ENCODE measurements at regions not wholly inside any gene's neighbourhood (a gene's known extent, or its start where the extent isn't known, plus 50 kb on each side); places are given as distances from the start of the nearest gene placed in this dataset.

DNA sequence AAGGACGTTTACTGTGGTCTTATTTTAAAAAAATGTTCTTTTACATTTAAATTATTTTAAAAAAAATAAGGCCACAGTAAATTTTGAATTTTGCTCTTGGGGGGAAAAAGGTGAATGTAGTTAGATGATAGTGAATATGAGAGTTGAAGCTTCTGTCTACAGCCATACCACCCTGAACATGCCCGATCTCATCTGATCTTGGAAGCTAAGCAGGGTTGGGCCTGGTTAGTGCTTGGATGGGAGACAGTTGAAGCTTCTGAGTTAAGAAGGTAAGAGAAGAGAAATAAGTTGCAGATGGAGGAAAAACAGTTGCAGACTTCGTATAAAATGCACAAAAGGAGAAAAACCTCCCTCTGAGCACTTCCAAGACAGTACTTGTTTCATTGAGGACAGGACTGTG lies 115.6 kb upstream of the NR3C2 start:
- no peak for TF ChIP-seq CTCF (IDR thresholded peaks at IDR 0.05)
- TF ChIP-seq EHF (CRISPR knock-in tag; IDR thresholded peaks at IDR 0.05) = no peak
- TF ChIP-seq, protein P1, sequence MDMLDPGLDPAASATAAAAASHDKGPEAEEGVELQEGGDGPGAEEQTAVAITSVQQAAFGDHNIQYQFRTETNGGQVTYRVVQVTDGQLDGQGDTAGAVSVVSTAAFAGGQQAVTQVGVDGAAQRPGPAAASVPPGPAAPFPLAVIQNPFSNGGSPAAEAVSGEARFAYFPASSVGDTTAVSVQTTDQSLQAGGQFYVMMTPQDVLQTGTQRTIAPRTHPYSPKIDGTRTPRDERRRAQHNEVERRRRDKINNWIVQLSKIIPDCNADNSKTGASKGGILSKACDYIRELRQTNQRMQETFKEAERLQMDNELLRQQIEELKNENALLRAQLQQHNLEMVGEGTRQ (IDR thresholded peaks at IDR 0.05) = no peak
- no peak for TF ChIP-seq CBX2 (IDR thresholded peaks at IDR 0.05; ENCODE audit: borderline replicate concordance, low read depth)
- no peak for TF ChIP-seq MAZ (IDR thresholded peaks at IDR 0.05; ENCODE audit: borderline replicate concordance, low read depth, low read length)
